Neural progenitor cell (in vitro differentiated cells): ENCODE measurements at regions not wholly inside any gene's neighbourhood (a gene's known extent, or its start where the extent isn't known, plus 50 kb on each side); places are given as distances from the start of the nearest gene placed in this dataset.

Experiments
- DNase-seq: peaks from one replicate; pipeline ENCODE4 v3.0.0-alpha.2; 2016; ENCODE audit warnings: low spot score
- H2AFZ ChIP-seq: fragments of 200-600 bp; sonication (generic); replicated peaks from 2 replicates; pipeline ENCODE4 v1.6.1; 2016; ENCODE audit warnings: antibody characterized with exemption
- H3F3A ChIP-seq: fragments of 200-600 bp; sonication (generic); 2 replicates; pipeline ENCODE4 v1.6.1; 2016; ENCODE audit warnings: antibody characterized with exemption, low read depth
- H3K27ac ChIP-seq: fragments of 200-600 bp; sonication (generic); 2 replicates; pipeline ENCODE4 v1.5.1; 2016; ENCODE audit warnings: mild to moderate bottlenecking
- H3K27me3 ChIP-seq: fragments of 200-600 bp; sonication (generic); 2 replicates; pipeline ENCODE4 v1.6.1; 2016; ENCODE audit warnings: mild to moderate bottlenecking, moderate library complexity
- H3K36me3 ChIP-seq: fragments of 200-600 bp; sonication (generic); 2 replicates; pipeline ENCODE4 v1.5.1; 2016
- H3K4me1 ChIP-seq: fragments of 200-600 bp; sonication (generic); 2 replicates; pipeline ENCODE4 v1.6.1; 2016; ENCODE audit warnings: mixed run types
- H3K4me2 ChIP-seq: fragments of 200-600 bp; sonication (generic); 2 replicates; pipeline ENCODE4 v1.6.1; 2016
- H3K4me3 ChIP-seq: fragments of 200-600 bp; sonication (generic); 2 replicates; pipeline ENCODE4 v1.5.1; 2016
- H3K79me2 ChIP-seq: fragments of 200-600 bp; sonication (generic); 2 replicates; pipeline ENCODE4 v1.6.1; 2016; ENCODE audit warnings: low read depth
- H3K9ac ChIP-seq: fragments of 200-600 bp; sonication (generic); 2 replicates; pipeline ENCODE4 v1.6.1; 2016
- H3K9me3 ChIP-seq: fragments of 200-600 bp; sonication (generic); 2 replicates; pipeline ENCODE4 v1.5.1; 2016; ENCODE audit warnings: low read depth
- H4K20me1 ChIP-seq: fragments of 200-600 bp; sonication (generic); 2 replicates; pipeline ENCODE4 v1.6.1; 2016; ENCODE audit warnings: low read depth
- H3K27ac Mint-ChIP-seq: 3 replicates; pipeline ENCODE4 v1.8.0; 2021; ENCODE audit warnings: mixed read lengths
- H3K27me3 Mint-ChIP-seq: 2 replicates; pipeline ENCODE4 v1.8.0; 2022; ENCODE audit warnings: low read depth, mild to moderate bottlenecking, inconsistent platforms, moderate library complexity, mixed read lengths; ENCODE audit not compliant: insufficient read depth
- H3K36me3 Mint-ChIP-seq: 3 replicates; pipeline ENCODE4 v1.8.0; 2021; ENCODE audit warnings: mixed read lengths
- H3K4me1 Mint-ChIP-seq: 3 replicates; pipeline ENCODE4 v1.8.0; 2021; ENCODE audit warnings: mixed read lengths
- H3K4me3 Mint-ChIP-seq: 3 replicates; pipeline ENCODE4 v1.8.0; 2021; ENCODE audit warnings: mild to moderate bottlenecking, moderate library complexity, mixed read lengths
- H3K9me3 Mint-ChIP-seq: 3 replicates; pipeline ENCODE4 v1.8.0; 2020; ENCODE audit warnings: mixed read lengths
- EZH2 ChIP-seq: fragments of 200-600 bp; sonication (generic); IDR thresholded peaks from 2 replicates; pipeline ENCODE4 v1.6.1; 2017; ENCODE audit warnings: antibody characterized with exemption, mild to moderate bottlenecking, moderate library complexity
- EZH2phosphoT487 ChIP-seq: fragments of 200-600 bp; sonication (generic); IDR thresholded peaks from 2 replicates; pipeline ENCODE4 v1.6.1; 2017; ENCODE audit warnings: antibody characterized with exemption
- TF ChIP-seq, protein P1 (sequence below): fragments of 200-600 bp; sonication (generic); IDR thresholded peaks from 2 replicates; pipeline ENCODE4 v1.5.1; 2017; ENCODE audit warnings: antibody characterized with exemption, mild to moderate bottlenecking

DNA sequence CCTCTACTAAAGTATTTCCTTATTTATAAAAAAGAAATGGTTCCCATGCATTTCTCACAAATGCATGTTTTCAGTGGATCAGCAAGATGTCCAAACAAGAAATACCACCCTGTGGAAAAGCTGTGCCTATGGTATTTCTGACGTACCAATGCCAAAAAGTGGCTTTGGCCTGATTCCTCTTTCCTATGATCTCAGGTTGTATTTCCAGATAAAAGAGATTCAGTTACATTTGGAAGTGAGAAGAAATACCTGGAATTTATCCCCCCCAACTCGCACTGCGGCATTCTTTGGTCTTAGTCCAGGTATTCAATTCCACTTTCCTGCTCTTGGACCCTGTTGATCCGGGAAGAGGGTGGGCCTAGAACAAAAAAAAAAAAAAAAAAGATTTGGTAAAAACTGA lies 815.9 kb upstream of the FRG1 start:
- Mint-ChIP-seq H3K9me3 (peaks cover 4% of the 10 kb centered on the region), H3K27me3 (no peaks in the 10 kb centered on the region), H3K4me1 (no peaks in the 10 kb centered on the region), H3K27ac (no peak overlapping the region), H3K36me3 (no peaks in the 10 kb centered on the region), H3K4me3 (no peak overlapping the region)
- Histone ChIP-seq H3K27ac (no peak overlapping the region), H3K27me3 (no peaks in the 10 kb centered on the region), H3K36me3 (no peaks in the 10 kb centered on the region), H3K4me1 (no peaks in the 10 kb centered on the region), H4K20me1 (no peaks in the 10 kb centered on the region), H3F3A (no peaks in the 10 kb centered on the region), H3K9me3 (no peaks in the 10 kb centered on the region), H3K4me2 (no peak overlapping the region), H3K4me3 (no peak overlapping the region), H3K9ac (no peak overlapping the region), H2AFZ (no peak overlapping the region), H3K79me2 (no peaks in the 10 kb centered on the region)
- TF ChIP-seq EZH2phosphoT487 = no peak
- TF ChIP-seq, protein P1, sequence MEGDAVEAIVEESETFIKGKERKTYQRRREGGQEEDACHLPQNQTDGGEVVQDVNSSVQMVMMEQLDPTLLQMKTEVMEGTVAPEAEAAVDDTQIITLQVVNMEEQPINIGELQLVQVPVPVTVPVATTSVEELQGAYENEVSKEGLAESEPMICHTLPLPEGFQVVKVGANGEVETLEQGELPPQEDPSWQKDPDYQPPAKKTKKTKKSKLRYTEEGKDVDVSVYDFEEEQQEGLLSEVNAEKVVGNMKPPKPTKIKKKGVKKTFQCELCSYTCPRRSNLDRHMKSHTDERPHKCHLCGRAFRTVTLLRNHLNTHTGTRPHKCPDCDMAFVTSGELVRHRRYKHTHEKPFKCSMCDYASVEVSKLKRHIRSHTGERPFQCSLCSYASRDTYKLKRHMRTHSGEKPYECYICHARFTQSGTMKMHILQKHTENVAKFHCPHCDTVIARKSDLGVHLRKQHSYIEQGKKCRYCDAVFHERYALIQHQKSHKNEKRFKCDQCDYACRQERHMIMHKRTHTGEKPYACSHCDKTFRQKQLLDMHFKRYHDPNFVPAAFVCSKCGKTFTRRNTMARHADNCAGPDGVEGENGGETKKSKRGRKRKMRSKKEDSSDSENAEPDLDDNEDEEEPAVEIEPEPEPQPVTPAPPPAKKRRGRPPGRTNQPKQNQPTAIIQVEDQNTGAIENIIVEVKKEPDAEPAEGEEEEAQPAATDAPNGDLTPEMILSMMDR = no peak
- TF ChIP-seq EZH2 = no peak
- DNase-seq = no peak

DNA sequence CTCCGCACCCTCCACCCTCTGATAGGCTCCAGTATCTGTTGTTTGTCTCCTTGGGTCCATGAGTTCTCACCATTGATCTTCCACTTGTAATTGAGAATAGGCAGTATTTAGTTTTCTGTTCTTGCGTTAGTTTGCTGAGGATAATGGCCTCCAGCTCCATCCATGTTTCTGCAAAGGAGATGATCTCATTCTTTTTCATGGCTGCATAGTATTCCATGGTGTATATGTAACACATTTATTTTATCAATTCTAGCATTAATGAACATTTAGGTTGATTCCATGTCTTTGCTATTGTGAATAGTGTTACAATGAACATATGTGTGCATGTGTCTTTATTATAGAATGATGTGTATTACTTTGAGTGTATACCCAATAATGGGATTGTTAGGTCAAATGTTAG lies 814.6 kb upstream of the FRG1 start:
- Mint-ChIP-seq H3K27ac (no peak overlapping the region), H3K36me3 (no peaks in the 10 kb centered on the region), H3K27me3 (peaks cover 2% of the 10 kb centered on the region), H3K4me1 (no peaks in the 10 kb centered on the region), H3K4me3 (no peak overlapping the region), H3K9me3 (peaks cover 2% of the 10 kb centered on the region)
- Histone ChIP-seq H3K4me2 (no peak overlapping the region), H3F3A (no peaks in the 10 kb centered on the region), H4K20me1 (no peaks in the 10 kb centered on the region), H3K9me3 (no peaks in the 10 kb centered on the region), H3K79me2 (no peaks in the 10 kb centered on the region), H3K4me1 (no peaks in the 10 kb centered on the region), H3K27me3 (no peaks in the 10 kb centered on the region), H3K36me3 (no peaks in the 10 kb centered on the region), H3K4me3 (no peak overlapping the region), H3K9ac (no peak overlapping the region), H3K27ac (no peak overlapping the region), H2AFZ (no peak overlapping the region)
- no peak for DNase-seq
- TF ChIP-seq EZH2phosphoT487 (no peak), EZH2 (no peak)
- TF ChIP-seq, protein P1 = no peak

DNA sequence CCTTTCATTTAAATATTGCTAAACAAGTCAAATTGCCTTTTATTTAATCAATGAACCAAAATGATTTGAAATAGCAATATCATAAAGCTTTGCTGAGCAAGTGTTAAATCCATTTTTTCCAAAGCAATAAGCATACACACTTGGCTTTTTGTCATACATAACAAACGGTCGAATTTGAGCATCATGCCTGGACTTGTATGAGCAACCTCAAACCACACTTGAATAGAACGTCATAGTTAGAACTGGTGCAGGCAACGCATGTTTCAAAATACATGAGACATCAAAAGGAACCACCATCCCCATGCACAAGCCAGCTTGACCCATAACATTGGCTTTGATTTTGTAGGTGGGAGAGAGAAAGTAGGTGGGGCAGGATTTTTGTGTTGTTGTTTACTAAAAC lies 812.3 kb upstream of the FRG1 start:
- Mint-ChIP-seq H3K4me1 (no peaks in the 10 kb centered on the region), H3K27ac (no peak overlapping the region), H3K27me3 (peaks cover 2% of the 10 kb centered on the region), H3K4me3 (no peak overlapping the region), H3K36me3 (no peaks in the 10 kb centered on the region), H3K9me3 (peaks cover 2% of the 10 kb centered on the region)
- TF ChIP-seq EZH2 = no peak
- TF ChIP-seq, protein P1 = no peak
- TF ChIP-seq EZH2phosphoT487 = no peak
- Histone ChIP-seq H3F3A (no peaks in the 10 kb centered on the region), H3K79me2 (no peaks in the 10 kb centered on the region), H2AFZ (no peak overlapping the region), H3K27me3 (no peaks in the 10 kb centered on the region), H3K4me2 (no peak overlapping the region), H3K36me3 (no peaks in the 10 kb centered on the region), H3K9ac (no peak overlapping the region), H3K4me1 (no peaks in the 10 kb centered on the region), H3K4me3 (no peak overlapping the region), H4K20me1 (no peaks in the 10 kb centered on the region), H3K9me3 (no peaks in the 10 kb centered on the region), H3K27ac (no peak overlapping the region)
- no peak for DNase-seq
